Stimulated activated CD4-positive, alpha-beta T cell treated with anti-CD3 and anti-CD28 coated beads, Interleukin-12 subunit alpha, Interleukin-12 subunit beta, amount 100 ng/mL, for 4 hours (primary cell): ENCODE measurements at regions not wholly inside any gene's neighbourhood (a gene's known extent, or its start where the extent isn't known, plus 50 kb on each side); places are given as distances from the start of the nearest gene placed in this dataset.

Experiments
- DNase-seq: peaks from one replicate; pipeline ENCODE4 v3.0.0-alpha.2; 2020

DNA sequence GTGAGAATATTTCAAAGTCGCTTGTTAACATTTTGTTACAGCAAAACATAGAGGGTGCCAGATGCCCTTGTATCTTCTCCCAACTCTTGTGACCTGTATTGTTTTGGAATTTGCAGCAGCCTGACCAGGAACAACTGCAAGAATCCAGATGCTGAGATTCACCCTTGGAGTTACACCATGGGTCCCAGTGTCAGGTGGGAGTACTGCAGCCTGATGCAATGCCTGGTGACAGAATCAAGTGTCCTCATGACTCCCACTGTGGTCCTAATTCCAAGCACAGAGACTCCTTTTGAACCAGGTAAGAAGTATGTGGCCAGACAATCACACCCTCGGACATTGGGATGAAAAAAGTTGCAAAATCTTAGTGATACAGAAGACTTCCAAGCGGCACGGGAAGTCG is 79.6 kb upstream of the MAP3K4 start:
- DNase-seq, result no peak

DNA sequence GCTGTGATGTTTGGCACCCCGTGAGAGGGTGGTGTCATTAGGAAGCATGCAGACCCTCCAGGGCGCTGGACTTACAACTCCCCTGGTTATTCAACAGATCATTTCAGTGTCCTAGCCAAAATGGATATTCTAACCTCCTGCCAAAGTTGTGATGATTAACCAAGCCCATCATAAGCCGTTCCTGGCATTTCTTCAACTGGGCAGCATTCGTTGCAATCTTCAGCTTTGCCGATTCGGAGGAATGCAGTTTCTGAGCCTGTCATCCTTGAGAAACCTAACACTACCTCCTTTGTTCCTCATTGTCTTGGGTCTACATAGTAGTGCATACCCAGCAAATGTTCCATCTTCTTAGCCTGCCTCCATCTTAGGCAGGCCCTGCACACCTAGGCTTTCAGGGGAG is 79.2 kb upstream of the MAP3K4 start:
- DNase-seq, result no peak

DNA sequence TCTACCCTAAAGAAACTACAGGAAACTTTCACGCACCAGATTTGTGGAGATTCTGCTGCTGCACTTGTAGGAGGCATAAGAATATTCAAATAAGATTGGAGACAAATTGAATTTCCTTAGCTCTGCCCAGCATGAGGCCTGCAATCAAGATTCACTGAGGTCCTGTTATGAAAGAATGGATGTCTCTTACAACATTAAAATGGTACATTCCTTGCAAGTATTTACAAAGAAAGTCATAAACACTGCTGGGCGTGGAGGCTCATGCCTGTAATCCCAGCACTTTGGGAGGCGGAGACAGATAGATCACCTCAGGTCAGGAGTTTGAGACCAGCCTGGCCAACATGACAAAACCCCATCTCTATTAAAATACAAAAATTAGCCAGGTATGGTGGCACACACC is 74.0 kb upstream of the MAP3K4 start:
- DNase-seq, result no peak

DNA sequence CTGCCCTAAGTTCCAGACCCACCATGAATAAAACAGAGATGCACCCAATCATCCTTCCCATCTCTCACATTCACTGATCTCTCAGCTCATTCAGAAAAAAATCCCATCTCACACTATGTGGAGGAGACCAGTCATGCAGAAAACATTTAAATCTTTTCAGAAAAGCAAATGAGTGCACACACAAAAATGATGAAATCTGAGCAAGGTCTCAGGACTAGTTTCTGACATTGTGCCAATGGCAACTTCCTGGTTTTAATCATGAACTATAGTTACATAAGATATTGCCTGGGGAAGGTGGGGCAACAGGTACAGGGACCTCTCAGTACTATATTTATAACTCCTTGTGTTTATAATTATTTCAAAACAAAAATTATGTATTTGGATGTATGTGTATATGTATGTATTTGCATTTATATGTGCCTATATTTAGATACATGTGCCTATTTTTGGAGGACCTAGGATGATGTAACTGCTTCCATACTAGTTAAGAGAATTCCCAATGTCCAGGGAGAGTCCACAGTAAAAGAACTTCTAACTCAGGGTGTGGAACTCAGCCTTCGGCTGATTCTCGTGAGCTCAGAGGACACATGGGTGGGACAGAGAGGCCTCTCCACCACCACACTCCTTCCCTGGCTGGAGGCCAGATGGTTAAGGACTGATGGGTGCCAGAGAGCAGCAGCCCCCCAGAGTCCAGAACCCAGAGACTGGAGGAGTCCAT is 71.7 kb upstream of the MAP3K4 start:
- DNase-seq, result no peak

DNA sequence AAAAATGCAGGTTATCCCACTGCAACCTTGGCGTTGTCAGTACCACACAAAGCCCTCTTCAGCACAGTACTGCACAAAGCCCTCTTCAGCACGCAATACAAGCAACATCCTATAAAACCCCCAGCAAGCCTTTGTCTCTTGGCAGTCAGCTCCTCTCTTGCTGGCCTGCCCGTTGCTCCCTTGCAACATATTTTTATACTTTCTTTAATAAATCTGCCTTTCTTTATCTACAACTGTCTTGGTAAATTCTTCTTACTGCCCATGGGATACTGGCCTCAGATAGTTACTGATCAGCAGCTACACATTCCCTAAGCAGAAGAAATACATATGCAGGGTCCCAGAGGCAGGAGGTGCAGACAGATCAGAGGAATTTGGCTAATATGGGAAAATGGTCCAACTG is 70.5 kb upstream of the MAP3K4 start:
- DNase-seq, result no peak

DNA sequence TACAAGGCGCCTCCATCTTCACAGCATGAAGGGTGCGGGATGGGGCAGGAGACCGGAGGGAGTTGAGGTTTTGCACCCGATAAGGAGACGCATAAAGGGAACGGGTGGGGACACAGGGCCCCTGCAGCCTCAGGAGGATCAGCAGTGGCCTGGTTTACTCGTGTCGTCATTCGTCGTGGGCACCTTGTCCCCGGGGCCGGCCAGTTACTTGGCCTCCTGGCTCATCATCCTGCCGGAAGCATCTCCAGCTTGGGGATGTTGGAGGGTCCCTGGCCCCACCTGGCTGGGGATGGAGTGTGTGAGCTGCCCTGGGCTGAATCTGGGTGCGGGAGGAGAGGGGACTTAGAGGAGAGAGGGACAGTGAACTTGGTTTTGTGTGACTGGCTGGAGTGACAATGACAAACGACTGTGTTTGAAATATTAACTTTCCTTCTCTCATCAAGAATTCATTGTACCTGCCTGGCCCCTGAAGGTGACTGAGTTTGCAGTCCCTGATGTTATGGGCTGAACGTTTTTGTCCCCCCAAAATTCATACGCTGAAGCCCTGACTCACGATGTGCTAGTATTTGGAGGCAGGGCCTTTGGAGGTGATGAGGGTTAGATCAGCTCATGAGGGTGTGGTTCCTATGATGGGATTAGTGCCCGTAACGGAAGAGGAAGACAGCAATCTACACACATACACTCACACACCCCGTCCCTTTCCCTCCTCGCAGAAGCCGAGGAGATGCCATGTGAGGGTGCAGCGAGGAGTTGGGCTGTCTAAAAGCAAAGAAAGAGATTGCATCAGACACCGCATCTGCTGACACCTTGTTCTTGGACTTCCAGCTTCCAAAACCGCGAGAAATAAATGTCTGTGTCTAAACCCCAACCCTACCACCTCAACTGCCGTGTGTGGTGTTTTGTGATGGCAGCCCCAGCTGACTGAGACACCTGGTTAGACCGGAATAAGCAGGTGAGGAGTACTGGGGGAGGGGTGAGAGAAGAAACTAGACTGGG is 65.0 kb upstream of the MAP3K4 start:
- DNase-seq, result no peak

DNA sequence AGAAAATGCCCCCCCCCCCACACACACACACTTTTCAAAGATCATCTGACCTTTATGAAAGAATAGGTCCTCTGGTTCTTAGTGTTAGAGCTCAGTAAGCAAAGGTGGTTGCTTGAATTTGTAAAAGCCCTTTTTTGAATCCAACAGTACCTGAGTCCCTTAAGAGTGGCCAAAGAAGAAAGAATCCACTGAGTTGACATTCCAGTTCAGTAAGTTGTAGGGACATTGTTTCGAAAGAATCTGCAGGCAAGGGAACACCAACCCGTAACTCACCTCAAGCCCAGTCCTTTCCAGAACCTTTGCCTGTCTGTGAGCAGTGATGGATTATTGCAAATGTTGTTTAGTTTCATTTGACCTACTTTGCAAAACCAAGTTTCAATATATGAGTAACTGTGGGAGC is 64.2 kb upstream of the MAP3K4 start:
- no peak for DNase-seq

DNA sequence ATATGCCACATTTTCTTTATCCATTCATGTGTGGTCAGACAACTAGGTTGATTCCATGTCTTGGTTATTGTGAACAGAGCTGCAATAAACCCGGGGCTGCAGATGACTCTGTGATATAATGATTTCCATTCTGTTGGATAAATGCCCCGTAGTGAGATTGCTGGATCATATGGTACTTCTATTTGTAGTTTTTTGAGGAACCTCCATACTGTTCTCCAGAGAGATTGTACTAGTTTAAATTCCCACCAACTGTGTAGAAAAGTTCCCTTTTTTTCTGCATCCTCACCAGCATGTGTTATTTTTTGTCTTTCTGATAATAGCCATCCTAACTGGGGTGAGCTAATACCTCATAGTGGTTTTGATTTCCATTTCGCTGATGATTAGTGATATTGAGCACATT is 62.2 kb upstream of the MAP3K4 start:
- no peak for DNase-seq

DNA sequence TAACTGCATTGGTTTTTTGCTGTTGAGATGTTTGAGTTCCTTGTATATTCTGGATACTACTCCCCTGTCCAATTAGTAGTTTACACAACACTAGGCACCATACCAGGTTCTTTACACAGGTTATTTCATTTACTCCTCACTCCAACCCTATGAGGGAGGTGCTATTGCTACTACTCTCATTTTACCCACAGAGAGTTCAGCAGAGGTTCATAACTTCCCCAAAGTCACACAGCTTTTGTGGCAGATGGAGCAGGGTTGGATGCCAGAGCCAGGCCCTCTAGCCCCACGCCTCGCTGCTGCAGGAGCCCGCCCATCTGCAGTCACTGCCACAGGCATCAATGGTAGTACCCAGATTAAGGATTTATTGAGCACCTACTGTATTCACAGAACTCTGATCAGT is 61.7 kb upstream of the MAP3K4 start:
- no peak for DNase-seq

DNA sequence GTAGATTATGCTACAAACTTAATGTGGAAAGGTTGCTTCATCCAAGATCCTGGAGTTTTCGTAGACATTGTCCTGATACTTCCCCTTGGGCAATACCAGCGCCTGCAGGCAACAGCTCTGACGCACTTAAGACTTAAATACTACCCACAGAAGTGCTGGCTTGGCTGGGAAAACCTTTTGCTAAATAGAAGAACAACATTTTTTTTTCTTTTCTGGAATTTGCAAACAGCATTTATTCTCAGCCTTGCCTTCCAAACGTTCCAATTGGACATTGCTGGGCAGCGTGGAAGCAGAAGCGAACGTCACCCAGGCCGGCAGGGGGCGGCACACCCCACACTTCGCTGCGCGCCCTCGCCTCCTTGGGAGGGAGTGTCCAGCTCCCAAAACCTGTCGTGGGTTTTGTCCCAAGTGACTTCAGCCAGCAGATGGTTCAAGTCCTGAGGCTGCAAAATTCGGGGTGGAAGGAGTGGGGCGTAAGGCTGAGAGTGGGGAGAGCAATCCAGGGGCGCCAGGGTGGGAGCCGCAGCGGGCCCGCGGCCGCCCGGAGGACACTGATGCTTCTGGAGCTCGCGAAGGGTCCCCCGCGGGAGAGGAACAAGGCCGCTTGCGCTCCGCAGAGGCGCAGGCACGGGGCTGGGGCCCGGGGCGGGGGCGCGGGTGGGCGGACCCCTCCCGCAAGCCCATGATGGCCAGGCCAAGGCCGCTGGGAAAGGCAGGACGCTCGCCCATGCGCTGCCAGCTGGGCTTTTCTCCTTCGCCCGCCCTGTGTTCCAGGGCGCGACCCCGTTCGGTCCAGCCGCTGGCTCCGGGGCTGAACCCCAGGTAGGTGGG is 60.8 kb upstream of the MAP3K4 start:
- peak; percentile 61 for DNase-seq

DNA sequence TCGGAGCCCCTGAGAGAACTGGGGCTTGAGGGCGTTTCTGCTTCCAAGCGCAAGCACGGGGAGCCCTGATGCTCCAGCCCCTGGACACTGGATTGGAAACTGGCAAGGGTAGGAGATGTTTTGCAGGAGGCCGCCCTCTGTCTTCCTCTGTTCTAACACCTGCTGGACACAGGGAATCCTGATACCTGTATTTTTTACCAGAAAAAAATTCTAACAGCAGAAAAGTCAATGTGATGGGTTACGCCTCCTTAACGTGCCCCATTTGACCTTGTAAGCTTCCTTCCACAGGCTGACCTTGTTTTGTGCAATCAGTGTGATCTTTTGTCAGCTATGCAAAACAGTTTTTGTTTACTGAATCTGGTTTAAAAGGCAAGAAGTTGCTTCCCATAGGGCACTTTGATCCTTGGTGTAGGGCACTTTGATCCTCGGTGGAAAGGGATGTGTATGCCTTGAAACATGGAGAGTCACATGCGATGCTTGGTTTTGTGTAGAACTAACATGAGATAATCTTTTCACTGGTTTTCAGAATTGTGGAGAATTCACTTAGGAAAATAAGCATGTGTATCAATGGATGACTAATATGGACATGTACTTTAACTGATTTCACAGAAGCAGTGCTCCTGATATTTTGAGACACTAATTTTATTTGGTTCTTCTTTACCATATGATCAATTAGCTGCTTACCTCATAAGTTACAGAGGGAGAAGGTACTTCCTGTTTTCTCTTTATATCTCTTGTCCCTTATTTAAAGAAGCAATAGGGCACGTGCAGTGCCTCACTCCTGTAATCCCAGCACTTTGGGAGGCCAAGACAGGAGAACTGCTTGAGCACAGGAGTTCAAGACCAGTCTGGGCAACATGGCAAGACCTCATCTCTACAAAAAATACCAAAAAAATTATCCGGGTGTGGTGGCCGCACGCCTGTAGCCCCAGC is 59.9 kb upstream of the MAP3K4 start:
- no peak for DNase-seq

DNA sequence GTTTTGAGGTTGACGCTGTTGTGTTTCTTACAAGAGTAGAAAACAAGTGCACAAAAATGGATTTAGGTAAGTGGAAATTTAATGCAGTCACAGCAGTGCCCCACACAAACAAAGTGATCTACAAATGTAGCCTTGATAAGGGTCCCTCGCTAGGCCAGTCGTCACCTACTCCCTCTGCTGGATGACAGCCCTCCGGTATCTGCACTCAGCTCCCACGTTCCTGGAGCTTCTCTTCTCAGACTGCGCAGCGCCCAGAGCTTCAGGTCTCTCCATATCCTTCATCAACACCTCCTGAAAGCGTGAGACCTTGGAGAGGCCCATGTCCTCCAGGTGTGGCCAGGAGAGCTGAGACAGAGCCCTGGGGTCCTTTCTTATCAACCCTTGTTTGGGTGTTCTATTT is 58.3 kb upstream of the MAP3K4 start:
- DNase-seq, result no peak

DNA sequence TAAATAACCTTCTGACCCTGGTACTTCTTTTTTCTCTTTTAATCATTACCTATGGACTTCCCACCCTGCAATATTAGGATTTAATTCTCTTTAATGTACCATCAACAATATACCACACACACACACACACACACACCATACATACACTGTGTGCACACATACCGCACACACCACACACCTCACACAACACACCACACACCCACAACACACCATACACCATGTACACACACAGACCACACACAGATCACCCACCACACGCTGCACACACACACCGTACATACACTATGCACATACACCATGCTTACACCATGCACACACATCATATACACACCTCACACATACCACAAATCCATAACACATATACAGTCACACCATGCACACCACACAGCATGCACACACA is 57.4 kb upstream of the MAP3K4 start:
- no peak for DNase-seq

DNA sequence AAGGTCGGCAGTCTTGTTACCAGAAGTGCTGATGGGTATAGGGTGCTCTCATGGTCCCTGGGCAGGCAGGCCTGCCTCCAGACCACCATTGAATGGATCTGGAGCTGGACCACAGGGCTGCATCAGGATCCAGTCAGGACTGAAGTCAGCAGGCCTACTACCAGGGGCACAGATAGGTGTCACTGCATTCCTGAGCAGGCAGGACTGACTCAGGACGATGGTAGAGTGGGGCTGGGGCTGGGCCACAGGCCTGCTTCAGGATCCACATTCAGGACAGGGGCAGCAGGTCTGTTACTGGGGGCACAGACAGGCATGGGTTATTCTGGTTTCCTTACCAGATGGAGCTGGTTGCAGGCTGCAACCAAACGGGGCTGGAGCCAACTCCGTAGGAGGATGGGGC is 51.4 kb upstream of the MAP3K4 start:
- no peak for DNase-seq
